ENCODE measurements at regions not wholly inside any gene's neighbourhood (a gene's known extent, or its start where the extent isn't known, plus 50 kb on each side); places are given as distances from the start of the nearest gene placed in this dataset.
A peak's percentile ranks its signal among the peaks of the same experiment; 100 is the strongest.

- DNase-seq (ENCODE audit: low read depth), result no peak
These were observed 414.2 kb downstream of the ZNF521 start for GRCh38 chr18:24937639-24938275.

- DNase-seq (ENCODE audit: low read depth), result no peak
These were observed 411.6 kb downstream of the ZNF521 start for GRCh38 chr18:24940416-24940815.

GRCh38 chr18:24941174-24941951 lies 410.6 kb downstream of the ZNF521 start:
- DNase-seq (ENCODE audit: low read depth), result no peak

- no peak for DNase-seq (ENCODE audit: low read depth)
These were observed 409.8 kb downstream of the ZNF521 start for GRCh38 chr18:24942144-24942543.

- no peak for DNase-seq (ENCODE audit: low read depth)
These were observed 404.3 kb downstream of the ZNF521 start for GRCh38 chr18:24947521-24948305.

- no peak for DNase-seq (ENCODE audit: low read depth)
These were observed 402.1 kb downstream of the ZNF521 start for GRCh38 chr18:24949908-24950307.

- DNase-seq (ENCODE audit: low read depth), result no peak
These were observed 397.6 kb downstream of the ZNF521 start for GRCh38 chr18:24954341-24954740.

GRCh38 chr18:24958001-24958400 lies 394.0 kb downstream of the ZNF521 start:
- no peak for DNase-seq (ENCODE audit: low read depth)

GRCh38 chr18:24959051-24959476 lies 392.9 kb downstream of the ZNF521 start:
- no peak for DNase-seq (ENCODE audit: low read depth)

- no peak for DNase-seq (ENCODE audit: low read depth)
These were observed 387.8 kb downstream of the ZNF521 start for GRCh38 chr18:24964216-24964615.

- DNase-seq (ENCODE audit: low read depth), result no peak
These were observed 383.7 kb downstream of the ZNF521 start for GRCh38 chr18:24968238-24968775.

GRCh38 chr18:24972577-24972976 lies 379.4 kb downstream of the ZNF521 start:
- DNase-seq (ENCODE audit: low read depth), result no peak

- DNase-seq (ENCODE audit: low read depth), result no peak
These were observed 377.5 kb downstream of the ZNF521 start for GRCh38 chr18:24974431-24974830.

- DNase-seq (ENCODE audit: low read depth), result no peak
These were observed 376.2 kb downstream of the ZNF521 start for GRCh38 chr18:24975496-24976372.

- DNase-seq (ENCODE audit: low read depth), result no peak
These were observed 375.5 kb downstream of the ZNF521 start for GRCh38 chr18:24976502-24976901.

GRCh38 chr18:24979235-24979634 lies 372.7 kb downstream of the ZNF521 start:
- no peak for DNase-seq (ENCODE audit: low read depth)

GRCh38 chr18:24982831-24983230 lies 369.1 kb downstream of the ZNF521 start:
- DNase-seq (ENCODE audit: low read depth), result peak; percentile 8

GRCh38 chr18:24983566-24984139 lies 368.3 kb downstream of the ZNF521 start:
- DNase-seq (ENCODE audit: low read depth), result no peak

GRCh38 chr18:24985586-24985985 lies 366.4 kb downstream of the ZNF521 start:
- no peak for DNase-seq (ENCODE audit: low read depth)

GRCh38 chr18:24986666-24987302 lies 365.2 kb downstream of the ZNF521 start:
- DNase-seq (ENCODE audit: low read depth), result no peak

Measured in iris pigment epithelial cell (primary cell).